Thyroid gland (tissue), 4 donors: ENCODE measurements at regions not wholly inside any gene's neighbourhood (a gene's known extent, or its start where the extent isn't known, plus 50 kb on each side); places are given as distances from the start of the nearest gene placed in this dataset.

ENCODE experiments used
- POLR2A ChIP-seq, 2 donors: fragments of 450-650 bp; IDR thresholded peaks; one replicate each; pipeline ENCODE4 v1.6.1; 2017; ENCODE audit warnings: antibody characterized with exemption in 2 of 2, mild to moderate bottlenecking in 2 of 2, moderate library complexity in 1 of 2
- TF ChIP-seq, protein P1 (sequence below), 6 experiments: fragments of 200-600 bp in 3 of 6; fragments of 450-650 bp in 3 of 6; sonication (generic) in 3 of 6; IDR thresholded peaks; one replicate each; pipeline ENCODE4 v1.5.1; 2016 to 2019; ENCODE audit warnings: antibody characterized with exemption in 6 of 6, mild to moderate bottlenecking in 2 of 6, inconsistent platforms in 1 of 6, moderate library complexity in 1 of 6

DNA sequence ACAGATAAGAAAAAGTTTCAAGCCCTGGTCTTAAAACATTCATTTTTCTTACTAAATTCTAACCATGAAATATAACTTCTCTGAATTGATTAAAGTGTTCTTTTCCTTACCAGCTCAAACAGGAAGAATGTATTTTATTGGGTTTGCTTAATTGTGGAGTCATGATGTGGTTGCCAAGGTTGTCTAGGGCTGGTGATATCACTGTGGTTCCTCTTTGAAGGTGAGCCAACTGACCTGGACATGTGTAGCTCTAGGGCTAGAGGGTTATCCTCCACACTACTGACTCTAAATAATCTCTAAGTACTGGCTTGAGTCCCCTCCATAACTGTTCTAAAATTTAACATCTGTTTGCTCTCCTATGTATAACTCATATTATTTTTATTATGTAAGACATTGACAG, 529.6 kb downstream of the PIK3C3 start:
- TF ChIP-seq, protein P1, sequence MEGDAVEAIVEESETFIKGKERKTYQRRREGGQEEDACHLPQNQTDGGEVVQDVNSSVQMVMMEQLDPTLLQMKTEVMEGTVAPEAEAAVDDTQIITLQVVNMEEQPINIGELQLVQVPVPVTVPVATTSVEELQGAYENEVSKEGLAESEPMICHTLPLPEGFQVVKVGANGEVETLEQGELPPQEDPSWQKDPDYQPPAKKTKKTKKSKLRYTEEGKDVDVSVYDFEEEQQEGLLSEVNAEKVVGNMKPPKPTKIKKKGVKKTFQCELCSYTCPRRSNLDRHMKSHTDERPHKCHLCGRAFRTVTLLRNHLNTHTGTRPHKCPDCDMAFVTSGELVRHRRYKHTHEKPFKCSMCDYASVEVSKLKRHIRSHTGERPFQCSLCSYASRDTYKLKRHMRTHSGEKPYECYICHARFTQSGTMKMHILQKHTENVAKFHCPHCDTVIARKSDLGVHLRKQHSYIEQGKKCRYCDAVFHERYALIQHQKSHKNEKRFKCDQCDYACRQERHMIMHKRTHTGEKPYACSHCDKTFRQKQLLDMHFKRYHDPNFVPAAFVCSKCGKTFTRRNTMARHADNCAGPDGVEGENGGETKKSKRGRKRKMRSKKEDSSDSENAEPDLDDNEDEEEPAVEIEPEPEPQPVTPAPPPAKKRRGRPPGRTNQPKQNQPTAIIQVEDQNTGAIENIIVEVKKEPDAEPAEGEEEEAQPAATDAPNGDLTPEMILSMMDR (IDR thresholded peaks at IDR 0.05), result no peak
- TF ChIP-seq POLR2A (IDR thresholded peaks at IDR 0.05), result no peak
